K562 (cell line): ENCODE measurements at regions not wholly inside any gene's neighbourhood (a gene's known extent, or its start where the extent isn't known, plus 50 kb on each side); places are given as distances from the start of the nearest gene placed in this dataset.

Experiments used
- ATAC-seq: fragments of 200-7000 bp; cut with Tn5 transposase; 3 replicates; pipeline ENCODE4 v1.9.1; 2020; ENCODE audit warnings: moderate library complexity
- BruUV-seq: library from RNA; stranded (reverse); fragments of 400-500 nt; replicated peaks from 2 replicates; lab custom pipeline; 2021; lab: Mats Ljungman, UMichigan
- CTCF ChIA-PET: fragments of 300-600 bp; formaldehyde crosslinking; extraction: SDS; loops from one replicate; lab custom pipeline; 2021; ENCODE audit warnings: low intra/inter-chr PET ratio; lab: Yijun Ruan, JAX
- POLR2A ChIA-PET: fragments of 300-600, 350-650 bp; sonication (Branson Sonifier 250); formaldehyde crosslinking; extraction: SDS; loops from one replicate; lab custom pipeline; 2021; ENCODE audit warnings: antibody characterized with exemption, inconsistent platforms; lab: Yijun Ruan, JAX
- DNase-seq, 4 experiments: peaks; one replicate each; pipeline versions ENCODE4 v3.0.0 to v3.0.0-alpha.2; 2011 to 2018; ENCODE audit warnings: low spot score in 3 of 4, mixed read lengths in 3 of 4; ENCODE audit errors: extremely low read depth in 1 of 4
- FAIRE-seq: peaks from 2 replicates; lab custom pipeline; 2011; peaks lifted over from hg19 to GRCh38; lab: Jason Lieb, UNC
- H2AFZ ChIP-seq: 2 replicates; pipeline ENCODE4 v1.6.0; 2011; ENCODE audit warnings: low read depth, low read length, control low read depth, inconsistent platforms
- H3K27ac ChIP-seq: fragments of 200-600 bp; 3 replicates; pipeline ENCODE4 v1.8.0; 2011; ENCODE audit warnings: low read depth, mild to moderate bottlenecking, control low read depth, inconsistent platforms, low read length, moderate library complexity, mixed read lengths; ENCODE audit errors: extremely low read depth
- H3K27me3 ChIP-seq, 2 experiments: fragments of 300-600 bp in 1 of 2; 2 replicates in 1 of 2; 3 replicates in 1 of 2; pipeline versions ENCODE4 v1.6.0 to v1.8.0; 2011; ENCODE audit warnings: inconsistent platforms in 2 of 2, low read length in 2 of 2, mild to moderate bottlenecking in 1 of 2, mixed read lengths in 1 of 2, moderate library complexity in 1 of 2; ENCODE audit not compliant: control insufficient read depth in 2 of 2, insufficient read depth in 2 of 2
- H3K36me3 ChIP-seq: fragments of 300-600 bp; 3 replicates; pipeline ENCODE4 v1.8.0; 2011; ENCODE audit warnings: mild to moderate bottlenecking, low read length, inconsistent platforms; ENCODE audit not compliant: control insufficient read depth, insufficient read depth
- H3K4me1 ChIP-seq, 2 experiments: fragments of 200-600 bp in 1 of 2; replicated peaks in 1 of 2; 2 replicates in 1 of 2; 3 replicates in 1 of 2; pipeline versions ENCODE4 v1.5.1 to v1.8.0; 2011; ENCODE audit warnings: inconsistent platforms in 2 of 2, low read length in 2 of 2, mild to moderate bottlenecking in 1 of 2, mixed read lengths in 1 of 2, moderate library complexity in 1 of 2; ENCODE audit not compliant: control insufficient read depth in 2 of 2, insufficient read depth in 2 of 2
- H3K4me2 ChIP-seq: 2 replicates; pipeline ENCODE4 v1.6.1; 2011; ENCODE audit warnings: low read length, control low read depth, inconsistent platforms, mixed read lengths; ENCODE audit not compliant: insufficient read depth
- H3K4me3 ChIP-seq: fragments of 200-600 bp; sonication (generic), shearing (Covaris generic); 2 replicates; pipeline ENCODE4 v1.5.1; 2016; ENCODE audit warnings: control low read depth, inconsistent platforms
- H3K79me2 ChIP-seq: fragments of 200-600 bp; 3 replicates; pipeline ENCODE4 v1.8.0; 2011; ENCODE audit warnings: low read length, inconsistent platforms; ENCODE audit not compliant: control insufficient read depth, insufficient read depth
- H3K9ac ChIP-seq, 2 experiments: 2 replicates each; pipeline versions ENCODE4 v1.6.0 to v1.6.1; 2011; ENCODE audit warnings: low read depth in 2 of 2, low read length in 2 of 2, control low read depth in 1 of 2, inconsistent platforms in 1 of 2, mild to moderate bottlenecking in 1 of 2, mixed read lengths in 1 of 2; ENCODE audit not compliant: insufficient read depth in 1 of 2
- H3K9me1 ChIP-seq: one replicate; pipeline ENCODE4 v1.6.0; 2011; ENCODE audit warnings: inconsistent platforms, mild to moderate bottlenecking, low read length, moderate library complexity; ENCODE audit not compliant: control insufficient read depth, insufficient read depth
- H3K9me3 ChIP-seq: replicated peaks from 2 replicates; pipeline ENCODE4 v1.5.1; 2011; ENCODE audit warnings: low read depth, low read length, inconsistent platforms; ENCODE audit not compliant: control insufficient read depth, insufficient read depth
- H4K20me1 ChIP-seq: replicated peaks from 2 replicates; pipeline ENCODE4 v1.6.1; 2011; ENCODE audit warnings: low read length, inconsistent platforms, mixed read lengths; ENCODE audit not compliant: control insufficient read depth, insufficient read depth
- ETV6 ChIP-seq, 3 experiments: fragments of 150-350 bp in 1 of 3; sonication (generic) in 1 of 3; formaldehyde crosslinking in 1 of 3; IDR thresholded peaks; 2 replicates each; pipeline versions ENCODE4 v1.6.1 to v1.8.0; 2014 to 2022; ENCODE audit warnings: borderline replicate concordance in 2 of 3, low read depth in 2 of 3, antibody characterized with exemption in 1 of 3, low read length in 1 of 3, mild to moderate bottlenecking in 1 of 3, missing genetic modification reagents in 1 of 3
- MAFK ChIP-seq: IDR thresholded peaks from 2 replicates; pipeline ENCODE4 v1.6.1; 2011; ENCODE audit warnings: low read length, improper control_type of control experiment
- POLR2B ChIP-seq: fragments of 450-650 bp; IDR thresholded peaks from 2 replicates; pipeline ENCODE4 v1.6.1; 2018; ENCODE audit warnings: low read depth; ENCODE audit not compliant: partially characterized antibody
- STAG1 ChIP-seq: sonication (generic); formaldehyde crosslinking; IDR thresholded peaks from 2 replicates; pipeline ENCODE4 v1.5.0; 2020; ENCODE audit warnings: missing genetic modification reagents, borderline replicate concordance
- ZBTB17 ChIP-seq: fragments of 450-650 bp; formaldehyde crosslinking; IDR thresholded peaks from 2 replicates; pipeline ENCODE4 v1.4.0; 2020; ENCODE audit warnings: mild to moderate bottlenecking
- ZNF274 ChIP-seq: IDR thresholded peaks from 2 replicates; pipeline ENCODE4 v1.6.1; 2011; ENCODE audit warnings: low read depth, mild to moderate bottlenecking, low read length, moderate library complexity, borderline replicate concordance
- ZNF316 ChIP-seq: fragments of 450-650 bp; IDR thresholded peaks from 2 replicates; pipeline ENCODE4 v1.6.1; 2016
- ZNF431 ChIP-seq: sonication (generic); formaldehyde crosslinking; IDR thresholded peaks from 2 replicates; pipeline ENCODE4 v1.8.0; 2022; ENCODE audit warnings: mild to moderate bottlenecking, missing genetic modification reagents
- ZNF77 ChIP-seq: fragments of 250-450 bp; sonication (Bioruptor Pico); IDR thresholded peaks from 2 replicates; pipeline ENCODE4 v1.5.0; 2020
- WGBS: fragments of 100-300 bp; shearing (Covaris generic); methylation state at CpG from one replicate; pipeline ENCODE4 v1.1.6; 2016; ENCODE audit warnings: low coverage, mixed read lengths; ENCODE audit not compliant: insufficient coverage; ENCODE audit errors: missing lambda C conversion rate; 5-methylcytosine and 5-hydroxymethylcytosine counted together
- in situ Hi-C: fragments of 300-500 bp; cut with MboI; formaldehyde crosslinking; loops from 4 replicates; pipeline ENCODE4 v1.15.0; 2018; ENCODE audit warnings: inconsistent platforms, mixed read lengths
- intact Hi-C: fragments of 100-400 bp; cut with micrococcal nuclease; formaldehyde crosslinking; loops from 2 replicates; pipeline ENCODE4 v1.14.2; 2022
- TF ChIP-seq, protein P1 (sequence below): fragments of 250-450 bp; sonication (Bioruptor Pico); IDR thresholded peaks from 2 replicates; pipeline ENCODE4 v1.4.0; 2020; ENCODE audit warnings: borderline replicate concordance
- TF ChIP-seq, protein P2 (sequence below): fragments of 450-650 bp; conservative IDR thresholded peaks from 2 replicates; pipeline ENCODE4 v1.6.1; 2016; ENCODE audit warnings: missing genetic modification characterization, low read depth, mild to moderate bottlenecking, control low read depth, missing compliant biosample characterization
- TF ChIP-seq, protein P3 (sequence below): fragments of 450-650 bp; IDR thresholded peaks from 2 replicates; pipeline ENCODE4 v1.6.1; 2014; ENCODE audit warnings: low read depth, mild to moderate bottlenecking, moderate library complexity, borderline replicate concordance

DNA sequence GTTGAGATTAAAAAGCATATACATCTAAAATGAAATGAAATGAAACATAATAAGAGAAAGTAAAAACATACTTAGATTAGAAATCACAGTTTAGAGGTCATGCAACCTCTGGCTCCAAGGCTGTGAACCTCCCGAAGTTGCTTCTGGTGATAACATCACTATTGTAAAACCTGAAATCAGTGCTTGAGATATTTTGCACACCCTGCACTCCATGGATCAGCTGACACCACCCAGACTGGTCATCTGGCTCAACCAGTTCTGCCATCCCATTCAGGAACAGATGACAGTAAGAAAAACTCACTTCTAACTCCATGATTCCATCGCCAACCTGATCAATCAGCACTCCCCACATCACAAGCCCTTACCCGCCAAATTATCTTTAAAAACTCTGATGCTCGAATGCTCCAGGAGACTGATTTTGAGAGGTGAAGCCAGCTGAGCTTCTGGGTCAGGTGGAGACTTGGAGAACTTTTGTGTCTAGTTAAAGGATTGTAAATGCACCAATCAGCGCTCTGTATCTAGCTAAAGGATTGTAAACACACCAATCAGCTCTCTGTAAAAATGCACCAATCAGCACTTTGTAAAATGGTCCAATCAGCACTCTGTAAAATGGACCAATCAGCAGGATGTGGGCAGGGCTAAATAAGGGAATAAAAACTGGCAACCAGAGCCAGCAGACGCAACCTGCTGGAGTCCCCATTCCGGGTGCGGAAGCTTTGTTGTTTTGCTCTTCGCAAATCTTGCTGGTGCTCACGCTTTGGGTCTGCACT lies 162.6 kb upstream of the MAGI2 start (continued):
- TF ChIP-seq, protein P1, sequence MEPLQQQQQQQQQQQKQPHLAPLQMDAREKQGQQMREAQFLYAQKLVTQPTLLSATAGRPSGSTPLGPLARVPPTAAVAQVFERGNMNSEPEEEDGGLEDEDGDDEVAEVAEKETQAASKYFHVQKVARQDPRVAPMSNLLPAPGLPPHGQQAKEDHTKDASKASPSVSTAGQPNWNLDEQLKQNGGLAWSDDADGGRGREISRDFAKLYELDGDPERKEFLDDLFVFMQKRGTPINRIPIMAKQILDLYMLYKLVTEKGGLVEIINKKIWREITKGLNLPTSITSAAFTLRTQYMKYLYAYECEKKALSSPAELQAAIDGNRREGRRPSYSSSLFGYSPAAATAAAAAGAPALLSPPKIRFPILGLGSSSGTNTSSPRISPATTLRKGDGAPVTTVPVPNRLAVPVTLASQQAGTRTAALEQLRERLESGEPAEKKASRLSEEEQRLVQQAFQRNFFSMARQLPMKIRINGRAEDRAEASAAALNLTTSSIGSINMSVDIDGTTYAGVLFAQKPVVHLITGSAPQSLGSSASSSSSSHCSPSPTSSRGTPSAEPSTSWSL (CRISPR knock-in tag), result no peak
- no peak for TF ChIP-seq ZNF274
- TF ChIP-seq POLR2B, result no peak
- TF ChIP-seq ZNF431 (CRISPR knock-in tag), result no peak
- 0 out of 2 replicates have a peak, but pooled peaks have one; percentile 35 for TF ChIP-seq MAFK
- peak; percentile 29; the same call in 1 of the 2 replicates for TF ChIP-seq ZNF316

DNA sequence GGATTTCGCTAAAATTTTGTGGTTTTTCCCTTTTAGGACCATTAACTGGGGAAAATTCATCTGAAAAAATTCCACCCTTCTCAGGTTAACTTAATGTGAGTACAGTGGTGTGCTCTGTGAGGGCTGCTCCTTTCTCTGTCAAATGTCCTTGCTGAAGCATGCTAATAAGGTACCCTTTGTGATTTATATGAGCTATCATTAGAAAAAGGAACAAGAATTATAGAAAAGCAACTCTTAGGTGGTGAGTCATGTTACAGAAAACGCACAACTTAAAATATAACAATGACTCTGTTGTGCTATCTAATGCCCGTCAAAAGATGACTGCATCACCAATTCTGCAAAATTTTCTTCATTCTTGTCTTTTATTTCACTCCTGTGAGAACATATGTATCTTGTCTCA lies 162.0 kb upstream of the MAGI2 start:
- H3K9ac ChIP-seq, result no peak overlapping the region
- no peaks in the 10 kb centered on the region for H3K4me1 ChIP-seq
- ATAC-seq (no peak), DNase-seq (no peak), FAIRE-seq (no peak)
- 5% methylated on average over 3 of the region's 3 CpGs for WGBS
- H4K20me1 ChIP-seq, result no peaks in the 10 kb centered on the region
- H3K36me3 ChIP-seq, result no peaks in the 10 kb centered on the region
- no peaks in the 10 kb centered on the region for H3K27me3 ChIP-seq
- no TSS peak for BruUV-seq
- H3K4me3 ChIP-seq, result no peak overlapping the region
- in situ Hi-C loops (no loop called here), intact Hi-C loops (no loop called here)
- no peak overlapping the region for H3K4me2 ChIP-seq
- no peaks in the 10 kb centered on the region for H3K79me2 ChIP-seq
- no peak overlapping the region for H3K27ac ChIP-seq
- H3K9me1 ChIP-seq, result no peaks in the 10 kb centered on the region
- no peak overlapping the region for H2AFZ ChIP-seq
- H3K9me3 ChIP-seq, result no peaks in the 10 kb centered on the region
- POLR2A ChIA-PET, result no interaction called here
- CTCF ChIA-PET, result no interaction called here
- no peak for TF ChIP-seq ETV6 (IDR thresholded peaks at IDR 0.05; ENCODE audit: borderline replicate concordance in 1 of 2, low read depth in 2 of 2, low read length in 1 of 2)
- no peak for TF ChIP-seq ETV6 (CRISPR knock-in tag; IDR thresholded peaks at IDR 0.05; ENCODE audit: borderline replicate concordance)
- no peak for TF ChIP-seq ZBTB17 (CRISPR knock-in tag)
- no peak for TF ChIP-seq ZNF77
- TF ChIP-seq, protein P2, sequence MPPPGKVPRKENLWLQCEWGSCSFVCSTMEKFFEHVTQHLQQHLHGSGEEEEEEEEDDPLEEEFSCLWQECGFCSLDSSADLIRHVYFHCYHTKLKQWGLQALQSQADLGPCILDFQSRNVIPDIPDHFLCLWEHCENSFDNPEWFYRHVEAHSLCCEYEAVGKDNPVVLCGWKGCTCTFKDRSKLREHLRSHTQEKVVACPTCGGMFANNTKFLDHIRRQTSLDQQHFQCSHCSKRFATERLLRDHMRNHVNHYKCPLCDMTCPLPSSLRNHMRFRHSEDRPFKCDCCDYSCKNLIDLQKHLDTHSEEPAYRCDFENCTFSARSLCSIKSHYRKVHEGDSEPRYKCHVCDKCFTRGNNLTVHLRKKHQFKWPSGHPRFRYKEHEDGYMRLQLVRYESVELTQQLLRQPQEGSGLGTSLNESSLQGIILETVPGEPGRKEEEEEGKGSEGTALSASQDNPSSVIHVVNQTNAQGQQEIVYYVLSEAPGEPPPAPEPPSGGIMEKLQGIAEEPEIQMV, result no peak
- TF ChIP-seq, protein P3, sequence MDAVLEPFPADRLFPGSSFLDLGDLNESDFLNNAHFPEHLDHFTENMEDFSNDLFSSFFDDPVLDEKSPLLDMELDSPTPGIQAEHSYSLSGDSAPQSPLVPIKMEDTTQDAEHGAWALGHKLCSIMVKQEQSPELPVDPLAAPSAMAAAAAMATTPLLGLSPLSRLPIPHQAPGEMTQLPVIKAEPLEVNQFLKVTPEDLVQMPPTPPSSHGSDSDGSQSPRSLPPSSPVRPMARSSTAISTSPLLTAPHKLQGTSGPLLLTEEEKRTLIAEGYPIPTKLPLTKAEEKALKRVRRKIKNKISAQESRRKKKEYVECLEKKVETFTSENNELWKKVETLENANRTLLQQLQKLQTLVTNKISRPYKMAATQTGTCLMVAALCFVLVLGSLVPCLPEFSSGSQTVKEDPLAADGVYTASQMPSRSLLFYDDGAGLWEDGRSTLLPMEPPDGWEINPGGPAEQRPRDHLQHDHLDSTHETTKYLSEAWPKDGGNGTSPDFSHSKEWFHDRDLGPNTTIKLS, result no peak
- TF ChIP-seq STAG1 (CRISPR knock-in tag), result no peak
